IMR-90 (cell line): ENCODE measurements at regions not wholly inside any gene's neighbourhood (a gene's known extent, or its start where the extent isn't known, plus 50 kb on each side); places are given as distances from the start of the nearest gene placed in this dataset.

Experiments used
- ATAC-seq: fragments of 200-7000 bp; cut with Tn5 transposase; 2 replicates; pipeline ENCODE4 v1.9.1; 2020; ENCODE audit warnings: low read depth, mild to moderate bottlenecking, moderate library complexity
- BruUV-seq: library from RNA; stranded (reverse); fragments of 400-500 nt; replicated peaks from 2 replicates; lab custom pipeline; 2021; lab: Mats Ljungman, UMichigan
- CTCF ChIA-PET: fragments of 300-600 bp; formaldehyde crosslinking; extraction: SDS; loops from one replicate; lab custom pipeline; 2021; ENCODE audit warnings: antibody characterized with exemption; lab: Yijun Ruan, JAX
- POLR2A ChIA-PET: fragments of 300-600 bp; sonication (Branson Sonifier 250); formaldehyde crosslinking; loops from one replicate; lab custom pipeline; 2022; ENCODE audit warnings: antibody characterized with exemption; ENCODE audit not compliant: unreplicated experiment; lab: Charles Lee
- DNase-seq: peaks from one replicate; pipeline ENCODE4 v3.0.0; 2013
- H2AFZ ChIP-seq: replicated peaks from 2 replicates; pipeline ENCODE3; 2013; ENCODE audit warnings: low read length, mild to moderate bottlenecking; ENCODE audit not compliant: poor library complexity
- H2AK5ac ChIP-seq: 2 replicates; pipeline ENCODE4 v1.6.1; 2013; ENCODE audit warnings: low read depth, low read length, inconsistent platforms
- H2AK9ac ChIP-seq: replicated peaks from 2 replicates; pipeline ENCODE3; 2013; ENCODE audit warnings: mild to moderate bottlenecking, low read depth, low read length, moderate library complexity; ENCODE audit not compliant: poor library complexity
- H2BK120ac ChIP-seq: 2 replicates; pipeline ENCODE4 v1.6.1; 2013; ENCODE audit warnings: low read depth, low read length, inconsistent platforms
- H2BK15ac ChIP-seq: 3 replicates; pipeline ENCODE4 v1.6.1; 2013; ENCODE audit warnings: low read depth, low read length, inconsistent platforms
- H2BK20ac ChIP-seq: 2 replicates; pipeline ENCODE4 v1.6.1; 2013; ENCODE audit warnings: low read depth, mild to moderate bottlenecking, inconsistent platforms, low read length, moderate library complexity
- H2BK5ac ChIP-seq: 2 replicates; pipeline ENCODE4 v1.6.1; 2013; ENCODE audit warnings: mild to moderate bottlenecking, low read depth, low read length, inconsistent platforms; ENCODE audit not compliant: poor library complexity, severe bottlenecking
- H3K14ac ChIP-seq: replicated peaks from 2 replicates; pipeline ENCODE4 v1.6.1; 2013; ENCODE audit warnings: low read depth, low read length, inconsistent platforms
- H3K18ac ChIP-seq: 2 replicates; pipeline ENCODE4 v1.6.1; 2013; ENCODE audit warnings: low read depth, low read length, control low read depth
- H3K23ac ChIP-seq: 2 replicates; pipeline ENCODE4 v1.6.1; 2013; ENCODE audit warnings: low read depth, low read length, inconsistent platforms
- H3K27ac ChIP-seq: 2 replicates; pipeline ENCODE4 v1.5.1; 2013; ENCODE audit warnings: mild to moderate bottlenecking, control low read depth, low read length; ENCODE audit not compliant: insufficient read depth
- H3K27me3 ChIP-seq: 2 replicates; pipeline ENCODE4 v1.6.1; 2013; ENCODE audit warnings: low read length; ENCODE audit not compliant: control insufficient read depth, insufficient read depth
- H3K36me3 ChIP-seq: 2 replicates; pipeline ENCODE4 v1.6.1; 2013; ENCODE audit warnings: low read length, mixed read lengths; ENCODE audit not compliant: control insufficient read depth, insufficient read depth
- H3K4ac ChIP-seq: 2 replicates; pipeline ENCODE4 v1.6.1; 2013; ENCODE audit warnings: low read depth, low read length, inconsistent platforms
- H3K4me1 ChIP-seq: 2 replicates; pipeline ENCODE4 v1.6.1; 2013; ENCODE audit warnings: low read length, mixed read lengths; ENCODE audit not compliant: control insufficient read depth, insufficient read depth
- H3K4me2 ChIP-seq: 2 replicates; pipeline ENCODE4 v1.6.1; 2013; ENCODE audit warnings: low read depth, mild to moderate bottlenecking, control low read depth, low read length, moderate library complexity
- H3K4me3 ChIP-seq: 2 replicates; pipeline ENCODE4 v1.5.1; 2013; ENCODE audit warnings: low read depth, mild to moderate bottlenecking, control low read depth, low read length, moderate library complexity; ENCODE audit not compliant: insufficient read depth
- H3K56ac ChIP-seq: 2 replicates; pipeline ENCODE4 v1.6.1; 2013; ENCODE audit warnings: low read length, inconsistent platforms; ENCODE audit not compliant: insufficient read depth; ENCODE audit errors: extremely low read depth
- H3K79me1 ChIP-seq, 2 experiments: 2 replicates each; pipeline ENCODE4 v1.6.1; 2013; ENCODE audit warnings: low read length in 2 of 2, inconsistent platforms in 1 of 2, low read depth in 1 of 2
- H3K9ac ChIP-seq: 2 replicates; pipeline ENCODE4 v1.6.1; 2013; ENCODE audit warnings: low read depth, low read length, control low read depth
- H3K9me1 ChIP-seq: 2 replicates; pipeline ENCODE4 v1.6.1; 2013; ENCODE audit warnings: low read length, inconsistent platforms; ENCODE audit not compliant: insufficient read depth
- H3K9me3 ChIP-seq: 2 replicates; pipeline ENCODE4 v1.6.1; 2013; ENCODE audit warnings: low read length; ENCODE audit not compliant: control insufficient read depth, insufficient read depth
- H4K20me1 ChIP-seq: 2 replicates; pipeline ENCODE4 v1.6.1; 2013; ENCODE audit warnings: low read length, inconsistent platforms; ENCODE audit not compliant: insufficient read depth
- H4K5ac ChIP-seq: 2 replicates; pipeline ENCODE4 v1.6.1; 2013; ENCODE audit warnings: mild to moderate bottlenecking, low read depth, low read length, control low read depth
- H4K8ac ChIP-seq, 2 experiments: 2 replicates each; pipeline ENCODE4 v1.6.1; 2013; ENCODE audit warnings: low read depth in 2 of 2, low read length in 2 of 2, control low read depth in 1 of 2, inconsistent platforms in 1 of 2
- H4K91ac ChIP-seq: 2 replicates; pipeline ENCODE4 v1.6.1; 2013; ENCODE audit warnings: low read depth, low read length, inconsistent platforms; ENCODE audit not compliant: insufficient read depth
- BHLHE40 ChIP-seq: fragments of 150-350 bp; IDR thresholded peaks from 2 replicates; pipeline ENCODE4 v1.6.1; 2016; ENCODE audit warnings: mild to moderate bottlenecking, low read depth, low read length
- CEBPB ChIP-seq: IDR thresholded peaks from 2 replicates; pipeline ENCODE4 v1.6.1; 2012; ENCODE audit warnings: low read depth, low read length, improper control_type of control experiment
- CHD1 ChIP-seq: IDR thresholded peaks from 2 replicates; pipeline ENCODE4 v1.6.1; 2012; ENCODE audit warnings: low read depth, low read length, improper control_type of control experiment
- FOS ChIP-seq: fragments of 150-350 bp; IDR thresholded peaks from 2 replicates; pipeline ENCODE4 v1.6.1; 2016; ENCODE audit warnings: low read depth, low read length
- MAFK ChIP-seq: IDR thresholded peaks from 2 replicates; pipeline ENCODE4 v1.6.1; 2012; ENCODE audit warnings: low read depth, low read length, improper control_type of control experiment
- MAZ ChIP-seq: IDR thresholded peaks from 2 replicates; pipeline ENCODE4 v1.6.1; 2012; ENCODE audit warnings: low read depth, mild to moderate bottlenecking, low read length, improper control_type of control experiment, moderate library complexity, borderline replicate concordance
- MXI1 ChIP-seq: IDR thresholded peaks from 2 replicates; pipeline ENCODE4 v1.6.1; 2012; ENCODE audit warnings: low read depth, mild to moderate bottlenecking, low read length, moderate library complexity, borderline replicate concordance
- NFE2L2 ChIP-seq: fragments of 150-350 bp; IDR thresholded peaks from 2 replicates; pipeline ENCODE4 v1.6.1; 2016; ENCODE audit warnings: low read depth, mild to moderate bottlenecking, low read length
- POLR2A ChIP-seq: IDR thresholded peaks from 2 replicates; pipeline ENCODE4 v1.6.1; 2012; ENCODE audit warnings: mild to moderate bottlenecking, low read depth, low read length
- RAD21 ChIP-seq: IDR thresholded peaks from 2 replicates; pipeline ENCODE4 v1.6.1; 2012; ENCODE audit warnings: low read length, improper control_type of control experiment
- RCOR1 ChIP-seq: IDR thresholded peaks from 2 replicates; pipeline ENCODE4 v1.6.1; 2012; ENCODE audit warnings: mild to moderate bottlenecking, low read length, improper control_type of control experiment; ENCODE audit not compliant: insufficient replicate concordance
- RFX5 ChIP-seq: IDR thresholded peaks from 2 replicates; pipeline ENCODE4 v1.8.0; 2012; ENCODE audit warnings: low read depth, mild to moderate bottlenecking, low read length, moderate library complexity
- SMC3 ChIP-seq: fragments of 150-350 bp; IDR thresholded peaks from 2 replicates; pipeline ENCODE4 v1.6.1; 2016; ENCODE audit warnings: low read depth, mild to moderate bottlenecking, antibody characterized with exemption, low read length, moderate library complexity
- WGBS, 2 experiments: methylation state at CpG; one replicate each; pipeline versions ENCODE4 v1.1.5 to v1.1.7; 2013; ENCODE audit warnings: missing lambda C conversion rate in 2 of 2; ENCODE audit not compliant: insufficient read length in 1 of 2; ENCODE audit errors: extremely low coverage in 2 of 2; 5-methylcytosine and 5-hydroxymethylcytosine counted together
- dilution Hi-C: fragments of 300-500 bp; cut with HindIII; formaldehyde crosslinking; loops from one replicate; pipeline ENCODE4 v1.14.3; 2018; ENCODE audit warnings: low sequenced_read_pairs; ENCODE audit not compliant: unreplicated experiment
- in situ Hi-C: fragments of 300-500 bp; cut with MboI; formaldehyde crosslinking; loops from 3 replicates; pipeline ENCODE4 v1.14.3; 2019; ENCODE audit warnings: low sequenced_read_pairs, inconsistent platforms, mixed read lengths
- intact Hi-C: fragments of 100-400 bp; cut with micrococcal nuclease; formaldehyde crosslinking; loops from 2 replicates; pipeline ENCODE4 v1.10.0; 2022
- TF ChIP-seq, protein P1 (sequence below): fragments of 150-350 bp; IDR thresholded peaks from 2 replicates; pipeline ENCODE4 v1.6.1; 2017; ENCODE audit warnings: mild to moderate bottlenecking, antibody characterized with exemption, low read length, low read depth
- TF ChIP-seq, protein P2 (sequence below): conservative IDR thresholded peaks from 2 replicates; pipeline ENCODE4 v1.5.1; 2012; ENCODE audit warnings: mild to moderate bottlenecking, low read depth, low read length, improper control_type of control experiment
- TF ChIP-seq, protein P3 (sequence below): fragments of 150-350 bp; IDR thresholded peaks from 2 replicates; pipeline ENCODE4 v1.6.1; 2016; ENCODE audit warnings: low read depth, mild to moderate bottlenecking, low read length, moderate library complexity, borderline replicate concordance

DNA sequence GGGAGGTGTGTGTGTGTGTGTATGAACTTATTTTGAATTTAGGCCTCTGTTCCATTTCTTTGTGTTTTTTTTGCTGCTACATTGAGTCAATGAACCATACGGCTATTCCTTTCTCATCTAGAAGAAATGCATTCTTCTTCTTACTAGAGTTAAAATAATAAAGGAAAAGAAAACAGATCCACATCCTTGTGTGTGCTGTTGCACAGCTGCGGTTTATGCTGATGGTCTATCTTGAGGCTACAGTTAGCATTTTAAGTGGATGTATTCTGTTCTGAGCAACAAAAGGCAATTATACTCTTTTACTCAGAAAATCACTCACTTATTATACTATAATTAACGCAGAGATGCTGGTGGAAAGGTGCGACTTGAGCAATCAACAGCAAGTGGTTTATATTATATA, 615.0 kb upstream of the MBL2 start:
- intact Hi-C loops, result no loop called here
- H3K4ac ChIP-seq, result no peak overlapping the region
- TF ChIP-seq MXI1 (no peak), RAD21 (no peak), RCOR1 (no peak), NFE2L2 (no peak), POLR2A (no peak), CHD1 (no peak), MAFK (no peak), SMC3 (no peak), FOS (no peak), MAZ (no peak), BHLHE40 (no peak), CEBPB (no peak), RFX5 (no peak)
- TF ChIP-seq, protein P1, sequence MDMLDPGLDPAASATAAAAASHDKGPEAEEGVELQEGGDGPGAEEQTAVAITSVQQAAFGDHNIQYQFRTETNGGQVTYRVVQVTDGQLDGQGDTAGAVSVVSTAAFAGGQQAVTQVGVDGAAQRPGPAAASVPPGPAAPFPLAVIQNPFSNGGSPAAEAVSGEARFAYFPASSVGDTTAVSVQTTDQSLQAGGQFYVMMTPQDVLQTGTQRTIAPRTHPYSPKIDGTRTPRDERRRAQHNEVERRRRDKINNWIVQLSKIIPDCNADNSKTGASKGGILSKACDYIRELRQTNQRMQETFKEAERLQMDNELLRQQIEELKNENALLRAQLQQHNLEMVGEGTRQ, result no peak
- TF ChIP-seq, protein P2, sequence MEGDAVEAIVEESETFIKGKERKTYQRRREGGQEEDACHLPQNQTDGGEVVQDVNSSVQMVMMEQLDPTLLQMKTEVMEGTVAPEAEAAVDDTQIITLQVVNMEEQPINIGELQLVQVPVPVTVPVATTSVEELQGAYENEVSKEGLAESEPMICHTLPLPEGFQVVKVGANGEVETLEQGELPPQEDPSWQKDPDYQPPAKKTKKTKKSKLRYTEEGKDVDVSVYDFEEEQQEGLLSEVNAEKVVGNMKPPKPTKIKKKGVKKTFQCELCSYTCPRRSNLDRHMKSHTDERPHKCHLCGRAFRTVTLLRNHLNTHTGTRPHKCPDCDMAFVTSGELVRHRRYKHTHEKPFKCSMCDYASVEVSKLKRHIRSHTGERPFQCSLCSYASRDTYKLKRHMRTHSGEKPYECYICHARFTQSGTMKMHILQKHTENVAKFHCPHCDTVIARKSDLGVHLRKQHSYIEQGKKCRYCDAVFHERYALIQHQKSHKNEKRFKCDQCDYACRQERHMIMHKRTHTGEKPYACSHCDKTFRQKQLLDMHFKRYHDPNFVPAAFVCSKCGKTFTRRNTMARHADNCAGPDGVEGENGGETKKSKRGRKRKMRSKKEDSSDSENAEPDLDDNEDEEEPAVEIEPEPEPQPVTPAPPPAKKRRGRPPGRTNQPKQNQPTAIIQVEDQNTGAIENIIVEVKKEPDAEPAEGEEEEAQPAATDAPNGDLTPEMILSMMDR, result no peak
- TF ChIP-seq, protein P3, sequence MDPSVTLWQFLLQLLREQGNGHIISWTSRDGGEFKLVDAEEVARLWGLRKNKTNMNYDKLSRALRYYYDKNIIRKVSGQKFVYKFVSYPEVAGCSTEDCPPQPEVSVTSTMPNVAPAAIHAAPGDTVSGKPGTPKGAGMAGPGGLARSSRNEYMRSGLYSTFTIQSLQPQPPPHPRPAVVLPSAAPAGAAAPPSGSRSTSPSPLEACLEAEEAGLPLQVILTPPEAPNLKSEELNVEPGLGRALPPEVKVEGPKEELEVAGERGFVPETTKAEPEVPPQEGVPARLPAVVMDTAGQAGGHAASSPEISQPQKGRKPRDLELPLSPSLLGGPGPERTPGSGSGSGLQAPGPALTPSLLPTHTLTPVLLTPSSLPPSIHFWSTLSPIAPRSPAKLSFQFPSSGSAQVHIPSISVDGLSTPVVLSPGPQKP, result no peak
- H3K23ac ChIP-seq, result no peak overlapping the region
- no peak overlapping the region for H2BK20ac ChIP-seq
- no peaks in the 10 kb centered on the region for H3K79me1 ChIP-seq
- ChIA-PET POLR2A (no interaction called here), CTCF (no interaction called here)
- no peak overlapping the region for H3K4me2 ChIP-seq
- H3K27ac ChIP-seq, result no peak overlapping the region
- no TSS peak for BruUV-seq
- H3K14ac ChIP-seq, result no peak overlapping the region
- WGBS, 2 experiments, result no CpG with 5 or more reads among the region's 4 CpGs
- no peak overlapping the region for H4K5ac ChIP-seq
- DNase-seq (no peak), ATAC-seq (no peak)
- H2AK9ac ChIP-seq, result no peak overlapping the region
- in situ Hi-C loops, result no loop called here
- no peak overlapping the region for H3K4me3 ChIP-seq
- dilution Hi-C loops, result no loop called here
- no peak overlapping the region for H2BK15ac ChIP-seq
- H4K91ac ChIP-seq, result no peak overlapping the region
- no peaks in the 10 kb centered on the region for H3K27me3 ChIP-seq
- no peaks in the 10 kb centered on the region for H3K9me1 ChIP-seq
- no peaks in the 10 kb centered on the region for H3K4me1 ChIP-seq
- no peaks in the 10 kb centered on the region for H4K20me1 ChIP-seq
- H3K56ac ChIP-seq, result no peak overlapping the region
- no peak overlapping the region for H2AK5ac ChIP-seq
- H3K36me3 ChIP-seq, result no peaks in the 10 kb centered on the region
- H3K18ac ChIP-seq, result no peak overlapping the region
- no peaks in the 10 kb centered on the region for H3K9me3 ChIP-seq
- no peak overlapping the region for H4K8ac ChIP-seq
- no peak overlapping the region for H2BK5ac ChIP-seq
- no peak overlapping the region for H3K9ac ChIP-seq
- H2AFZ ChIP-seq, result no peak overlapping the region
- no peak overlapping the region for H2BK120ac ChIP-seq
